ENCODE measurements at regions not wholly inside any gene's neighbourhood (a gene's known extent, or its start where the extent isn't known, plus 50 kb on each side); places are given as distances from the start of the nearest gene placed in this dataset.

DNA sequence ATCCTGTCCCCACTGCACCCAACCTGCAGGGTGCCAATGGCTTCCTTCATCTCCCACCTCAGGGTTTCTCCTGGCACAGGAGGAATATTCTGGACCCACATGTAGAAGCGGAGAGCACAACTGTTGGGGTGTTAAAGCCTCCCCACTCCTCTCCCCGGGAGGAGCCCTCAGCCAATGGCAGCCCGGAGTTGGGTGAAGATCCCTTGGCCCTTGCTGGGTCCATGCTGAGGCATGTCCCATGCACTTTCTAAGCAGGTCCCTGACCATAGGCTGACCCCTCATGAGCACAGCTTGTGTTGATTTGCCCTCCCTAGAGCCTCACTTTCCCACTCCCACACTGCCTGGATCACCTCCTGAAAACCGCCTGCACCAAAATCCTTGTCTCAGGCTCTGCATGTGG, 97.2 kb upstream of the PMEPA1 start:
- intact Hi-C loops (cut with DNase I): no loop called here
- no peak for DNase-seq

DNA sequence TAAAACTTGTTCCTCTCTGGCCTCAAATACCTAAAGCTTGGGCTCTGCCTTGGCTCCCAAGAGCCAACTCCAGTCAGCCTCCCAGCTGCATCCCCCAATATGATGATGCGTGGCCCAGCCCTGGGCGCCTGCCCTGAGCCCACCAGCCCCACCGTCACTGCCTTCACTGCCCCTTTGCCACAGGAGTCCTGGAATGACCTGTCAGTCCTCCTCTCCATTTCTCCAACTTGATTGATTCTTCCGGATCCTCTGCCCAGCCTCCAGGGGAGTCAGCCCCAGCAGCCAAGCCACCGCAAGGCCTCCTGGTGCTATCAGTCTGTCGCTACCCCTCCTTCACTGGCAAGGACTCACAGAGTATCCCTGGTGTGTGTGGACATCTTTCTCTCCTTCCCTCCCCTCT, 96.7 kb upstream of the PMEPA1 start:
- no peak for DNase-seq
- intact Hi-C loops (cut with DNase I): no loop called here

DNA sequence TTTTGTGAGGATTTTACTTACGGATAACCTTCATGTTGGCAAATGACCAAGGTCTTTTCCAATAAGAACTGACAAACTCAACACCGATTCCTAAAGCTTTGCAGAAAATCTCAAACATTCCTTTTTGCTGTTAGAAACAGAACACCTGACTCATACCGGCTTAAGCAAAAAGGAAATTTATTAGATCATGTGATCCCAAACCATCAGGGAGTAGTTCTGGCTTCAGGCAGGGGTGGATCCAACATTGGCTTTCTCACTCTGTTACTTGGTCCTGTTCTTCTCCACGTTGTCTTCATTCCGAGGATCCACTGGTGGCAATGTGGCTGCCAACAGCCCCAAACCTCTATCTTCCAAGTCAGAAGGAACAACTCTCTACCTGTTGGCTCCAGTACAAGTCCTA, 95.9 kb upstream of the PMEPA1 start:
- intact Hi-C loops (cut with DNase I): no loop called here
- DNase-seq: no peak

DNA sequence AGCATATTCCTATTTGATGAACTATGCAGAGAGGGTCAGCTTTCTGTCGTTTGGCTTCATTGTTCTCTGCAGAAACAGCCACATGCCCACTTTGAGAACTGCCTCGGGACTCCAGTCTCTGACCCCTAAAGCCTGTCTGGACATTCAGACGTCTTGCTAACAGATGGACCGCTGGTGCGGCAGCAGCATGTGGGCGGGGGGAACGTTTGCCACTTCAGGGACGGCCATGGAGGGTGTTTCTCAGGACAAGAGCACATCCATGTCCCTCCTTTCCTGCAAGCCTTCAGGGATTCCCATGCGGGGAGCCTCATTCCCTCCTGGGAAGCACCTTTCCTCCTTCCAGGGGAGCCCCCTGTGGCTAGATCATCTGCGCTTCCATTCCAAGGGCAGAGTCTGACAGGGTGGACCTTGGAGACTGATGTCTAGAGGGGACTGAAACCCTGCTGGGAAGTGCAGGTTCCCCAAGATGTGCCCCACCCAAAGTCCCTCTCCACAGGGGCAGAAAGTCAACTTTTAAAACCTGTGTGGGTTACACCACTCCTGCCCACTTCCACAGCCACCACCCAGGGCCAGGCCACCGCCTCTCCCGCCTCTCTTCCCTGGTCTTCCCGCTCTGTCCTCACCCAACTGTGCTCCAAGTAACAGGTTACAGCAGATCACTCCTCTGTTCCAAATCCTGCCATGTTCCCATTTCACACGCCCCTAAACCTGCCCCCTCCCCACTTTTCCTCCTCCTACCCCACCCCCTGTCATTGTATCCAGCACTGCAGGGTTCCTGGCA, 94.8 kb upstream of the PMEPA1 start:
- intact Hi-C loops (cut with DNase I): no loop called here
- no peak for DNase-seq

DNA sequence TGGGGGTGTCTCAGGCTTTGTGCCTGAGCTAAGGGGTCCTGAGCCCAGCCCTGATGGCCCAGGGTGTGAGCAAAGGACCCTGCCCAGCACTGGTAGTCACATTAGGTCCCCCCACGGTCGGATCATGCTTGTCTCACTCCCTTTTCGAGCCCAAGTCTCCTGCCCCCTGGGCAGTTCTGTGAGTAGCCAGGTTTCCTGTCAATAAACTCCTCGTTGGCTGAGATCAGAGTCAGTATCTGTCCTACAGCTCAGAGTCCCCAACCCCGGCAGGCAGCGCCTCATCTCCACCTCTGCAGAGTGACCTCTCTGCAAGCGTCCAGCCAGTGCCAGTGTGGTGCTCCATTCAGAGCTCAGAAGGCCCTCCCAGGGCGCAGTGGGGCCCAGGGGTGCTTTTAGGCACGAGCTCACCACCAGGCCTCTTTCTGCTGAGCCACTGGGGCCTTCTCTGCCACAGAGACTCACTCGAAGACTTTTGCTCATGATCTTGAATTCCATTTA, 93.7 kb upstream of the PMEPA1 start:
- no peak for DNase-seq
- intact Hi-C loops (cut with DNase I): no loop called here

DNA sequence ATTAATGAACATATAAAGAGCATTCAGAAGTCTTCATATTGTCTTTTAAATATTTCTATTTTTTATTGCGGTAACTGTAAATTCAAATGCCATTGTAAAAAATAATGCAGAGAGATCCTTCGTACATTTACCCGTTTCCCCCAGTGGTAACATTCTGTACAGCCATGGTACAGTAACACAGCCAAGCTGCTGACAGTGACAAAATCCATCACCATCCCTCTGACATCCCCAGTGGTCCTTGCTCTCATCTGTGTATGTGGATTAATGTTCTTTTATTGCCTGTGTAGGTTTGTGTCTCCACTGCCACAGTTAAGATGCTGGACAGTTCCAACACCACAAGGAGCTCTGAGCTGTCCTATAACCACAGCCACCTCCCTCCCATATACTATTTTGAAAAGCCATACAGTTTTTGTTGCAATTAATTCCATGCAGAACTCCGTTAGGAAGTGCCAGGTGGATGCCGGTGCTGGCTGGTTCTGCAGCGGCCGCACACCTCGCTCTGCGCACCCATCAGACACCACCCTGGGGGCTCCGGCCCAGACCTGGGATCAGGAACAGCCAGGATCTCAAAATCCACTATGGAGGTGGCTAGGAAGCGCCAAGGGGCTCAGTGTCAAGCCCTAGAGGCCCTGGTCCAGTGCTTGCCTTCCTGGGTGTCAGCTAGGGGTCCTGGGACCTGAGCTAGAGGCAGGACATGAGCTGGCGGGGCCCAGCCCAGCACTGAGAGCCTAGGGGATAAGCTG, 93.1 kb upstream of the PMEPA1 start:
- intact Hi-C loops (cut with DNase I): no loop called here
- no peak for DNase-seq

DNA sequence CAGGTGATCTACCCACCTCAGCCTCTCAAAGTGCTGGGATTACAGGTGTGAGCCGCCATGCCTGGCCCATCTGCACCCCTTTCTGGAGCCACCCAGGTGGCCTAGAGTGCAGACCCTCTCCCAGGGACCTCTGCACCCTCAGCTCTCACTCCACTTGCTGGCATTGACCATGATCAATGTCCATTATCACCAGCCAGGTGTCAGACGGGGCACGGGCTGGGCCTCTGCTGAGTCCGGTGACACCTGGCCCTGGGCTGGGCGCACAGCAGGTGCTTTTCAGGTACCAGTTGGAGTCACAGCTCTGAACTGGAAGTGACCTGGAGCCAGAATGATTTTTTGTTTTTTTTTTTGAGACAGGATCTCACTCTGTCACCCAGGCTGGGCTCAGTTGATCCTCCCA, 91.8 kb upstream of the PMEPA1 start:
- intact Hi-C loops (cut with DNase I): no loop called here
- DNase-seq: no peak

DNA sequence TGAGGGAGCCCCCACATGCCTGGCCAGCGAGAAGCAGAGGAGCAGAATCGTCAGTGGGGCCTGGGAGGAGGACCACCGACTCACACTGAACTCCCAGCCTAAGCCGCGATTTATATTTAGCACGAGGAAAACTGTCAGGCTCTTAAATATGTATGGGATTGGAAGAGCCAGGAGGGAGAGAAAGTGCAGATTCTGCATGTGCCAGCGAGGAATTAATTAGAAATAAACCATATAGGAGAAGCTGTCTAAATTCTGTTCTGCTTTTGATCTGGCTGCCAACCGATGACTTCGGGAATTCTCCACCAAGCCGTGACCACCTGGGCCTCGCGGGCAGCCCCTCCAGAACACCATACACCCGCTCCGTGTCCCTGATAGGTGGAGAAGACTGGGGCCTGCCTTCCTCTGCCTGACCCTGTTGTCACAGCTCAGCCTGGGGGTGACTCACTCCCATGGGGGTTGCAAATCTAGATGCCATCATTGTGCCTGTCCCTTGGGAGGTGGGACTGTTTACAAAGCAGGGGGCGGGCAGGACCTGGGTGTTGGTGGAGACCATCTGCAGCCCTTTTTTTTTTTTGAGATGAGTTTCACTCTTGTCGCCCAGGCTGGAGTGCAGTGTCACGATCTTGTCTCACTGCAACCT, 91.1 kb upstream of the PMEPA1 start:
- intact Hi-C loops (cut with DNase I): no loop called here
- peak in 1 of 42 donors; percentile 16 for DNase-seq

DNA sequence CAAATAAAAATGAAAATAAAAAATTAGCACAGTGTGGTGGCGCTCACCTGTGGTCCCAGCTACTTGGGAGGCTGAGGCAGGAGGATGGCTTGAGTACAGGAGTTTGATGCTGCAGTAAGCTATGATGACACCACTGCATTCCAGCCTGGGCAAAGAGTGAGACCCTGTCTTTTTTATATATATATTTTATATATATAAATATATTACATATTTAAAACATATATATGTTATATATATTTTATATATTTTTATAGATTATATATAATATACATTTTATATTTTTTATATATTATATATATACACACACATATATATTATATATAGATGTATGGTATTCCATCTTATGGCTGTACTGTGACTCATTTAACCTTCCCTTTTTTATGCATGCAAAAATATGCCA, 87.6 kb upstream of the PMEPA1 start:
- intact Hi-C loops (cut with DNase I): no loop called here
- DNase-seq: peak in 1 of 42 donors; percentile 10

DNA sequence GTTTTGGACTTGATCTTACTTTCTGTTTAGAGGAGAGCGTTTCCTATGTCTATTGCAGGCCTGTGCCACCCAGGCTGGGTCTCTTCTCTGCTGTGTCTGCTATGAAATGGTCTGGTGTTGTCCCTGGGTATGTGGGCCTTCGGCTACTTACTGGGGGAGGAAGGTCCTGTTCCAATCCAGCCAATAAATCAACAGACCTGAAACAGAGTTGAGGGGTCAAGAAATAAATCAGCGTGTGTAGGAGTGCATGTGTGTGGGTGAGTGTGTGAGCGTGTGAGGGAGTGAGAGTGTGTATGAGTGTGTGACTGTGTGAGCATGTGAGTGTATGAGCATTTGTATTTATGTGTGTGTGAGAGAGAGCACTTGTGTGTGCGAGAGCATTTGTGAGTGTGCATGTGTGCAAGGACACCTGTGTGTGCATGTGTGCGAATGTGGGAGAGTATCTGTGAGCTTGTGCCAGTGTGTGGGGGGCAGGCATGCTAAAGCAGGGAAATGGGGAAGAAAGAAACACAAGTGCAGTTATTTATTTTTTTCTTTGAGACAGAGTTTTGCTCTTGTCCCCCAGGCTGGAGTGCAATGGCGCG, 86.3 kb upstream of the PMEPA1 start:
- intact Hi-C loops (cut with DNase I): no loop called here
- DNase-seq: no peak

DNA sequence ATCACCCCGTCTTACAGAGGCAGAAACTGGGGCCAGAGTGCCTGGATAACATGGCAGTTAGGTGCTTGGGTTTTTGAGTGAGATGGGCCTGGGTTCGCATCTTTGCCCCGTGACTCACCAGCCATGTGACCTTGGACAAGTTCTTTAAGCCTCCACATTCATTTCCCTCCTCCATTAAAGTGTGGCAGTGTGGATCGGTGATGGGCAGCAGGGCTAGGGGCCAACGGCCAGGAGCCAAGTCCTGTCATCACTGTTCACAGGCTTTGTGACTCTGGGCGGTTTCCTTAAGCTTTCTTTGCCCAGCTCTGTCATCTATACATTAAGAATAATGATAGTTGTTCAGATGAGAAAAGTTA, 85.5 kb upstream of the PMEPA1 start:
- peak in 1 of 42 donors; percentile 46 for DNase-seq
- intact Hi-C loops (cut with DNase I): no loop called here

DNA sequence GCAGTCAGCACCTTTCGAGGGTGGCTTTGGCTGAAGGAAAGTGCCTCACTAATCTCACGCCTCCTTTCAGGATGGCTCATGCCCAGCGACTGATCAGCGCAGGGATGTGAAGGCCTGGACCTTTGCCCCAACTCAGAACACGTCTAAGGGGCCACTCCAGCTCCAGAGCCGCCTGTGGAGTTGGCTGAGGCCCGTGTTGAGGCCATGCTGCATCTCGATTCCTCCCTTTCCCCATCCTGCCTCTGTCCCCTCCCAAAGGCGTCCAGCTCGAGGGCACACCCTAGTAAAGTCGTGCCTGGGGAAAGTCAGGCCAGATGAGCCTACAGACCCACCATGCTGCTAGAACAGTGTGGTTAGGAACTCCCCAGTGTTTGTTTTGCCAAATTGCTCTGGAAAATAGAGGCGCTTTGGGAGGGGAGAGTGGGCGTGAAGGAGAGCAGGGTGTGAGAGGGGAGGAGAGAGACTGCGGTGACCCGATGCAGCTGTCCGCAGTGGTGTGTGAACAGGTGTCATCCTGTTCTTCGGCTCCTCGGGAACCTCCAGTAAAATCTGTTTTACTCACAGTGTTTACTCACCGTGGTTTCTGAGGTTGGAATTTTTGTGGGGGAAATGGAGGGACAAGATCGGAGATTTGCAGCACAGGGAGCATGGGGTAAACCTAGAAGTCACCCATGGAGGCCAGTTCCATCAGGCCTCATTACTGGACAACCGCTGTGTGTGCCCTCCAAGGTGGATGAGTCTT, 85.0 kb upstream of the PMEPA1 start:
- no peak for DNase-seq
- intact Hi-C loops (cut with DNase I): no loop called here

DNA sequence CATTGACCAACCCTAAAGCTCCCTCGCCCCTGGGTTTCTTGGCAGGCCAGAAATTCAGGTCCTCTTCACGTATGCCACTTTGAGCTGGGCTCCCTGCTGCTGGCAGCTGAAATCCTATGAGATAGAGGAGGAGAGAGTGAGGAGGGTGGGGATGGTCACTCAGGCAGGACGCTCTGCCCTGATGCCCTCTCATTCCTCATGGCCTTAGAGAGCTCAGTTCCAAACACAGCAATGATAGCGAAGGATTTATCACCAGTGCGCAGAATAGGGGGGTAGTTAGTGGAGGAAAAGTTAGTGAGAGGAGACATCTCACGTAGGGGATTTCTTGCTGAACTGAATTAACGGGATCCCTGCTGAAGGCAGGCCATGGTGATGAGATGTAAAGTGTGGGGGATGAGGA, 84.2 kb upstream of the PMEPA1 start:
- DNase-seq: no peak
- intact Hi-C loops (cut with DNase I): no loop called here

DNA sequence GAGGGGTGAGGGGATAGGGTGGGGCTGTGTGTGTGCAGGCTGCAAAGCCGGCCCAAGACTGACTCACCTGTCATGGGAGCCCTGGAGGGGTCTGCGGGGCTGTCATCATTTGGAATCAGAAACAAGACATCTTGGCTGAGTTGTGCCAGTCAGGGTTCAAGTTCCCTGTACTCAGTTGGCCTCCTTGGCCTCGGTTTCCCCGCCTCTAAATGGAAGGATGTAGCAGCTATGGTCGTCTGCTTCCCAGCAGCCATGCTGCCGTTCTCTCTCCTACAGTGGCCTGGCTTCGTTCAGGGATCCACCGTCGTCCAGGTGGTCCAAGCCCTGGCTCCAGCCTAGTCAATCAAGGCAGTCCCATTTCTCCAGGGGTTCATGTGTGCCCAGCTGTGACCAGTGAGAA, 83.6 kb upstream of the PMEPA1 start:
- intact Hi-C loops (cut with DNase I): no loop called here

DNA sequence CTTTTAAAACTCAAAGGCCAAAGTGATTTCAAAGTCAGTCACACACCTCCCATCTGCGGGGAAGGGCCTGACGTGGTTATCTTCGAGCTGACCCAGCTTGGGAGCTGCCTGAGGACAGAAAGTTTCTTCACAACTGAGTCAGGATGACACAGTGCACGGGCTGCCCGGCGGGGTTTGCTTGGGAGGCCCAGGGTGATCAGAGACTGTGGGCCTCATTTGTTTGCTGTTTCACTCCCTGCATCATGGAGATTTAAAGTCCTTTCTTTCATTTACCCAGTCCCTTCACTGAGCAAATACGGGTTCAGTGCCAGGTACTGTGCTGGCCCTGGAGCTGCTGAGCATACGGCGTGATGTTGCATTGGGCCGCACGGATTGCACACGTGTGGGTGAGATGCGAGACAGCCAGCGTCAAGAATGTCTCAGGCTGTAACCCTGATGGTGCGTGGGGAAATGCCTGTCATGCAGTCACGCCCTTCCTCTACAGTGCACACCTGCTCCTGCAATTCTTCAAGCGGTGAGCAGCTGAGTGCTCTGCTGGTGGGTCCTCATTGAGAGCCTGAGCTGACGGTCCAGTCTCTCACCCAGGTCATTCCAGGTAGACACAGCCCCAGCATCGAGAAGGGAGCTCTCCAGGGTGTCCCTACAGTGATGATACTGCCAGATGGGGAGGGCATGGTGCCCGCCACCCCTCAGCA, 82.7 kb upstream of the PMEPA1 start:
- intact Hi-C loops (cut with DNase I): no loop called here
- peak in 38 of 42 donors; percentile 20 to 89 (median 58) for DNase-seq

More for the DNA sequence above, 83.6 kb upstream of the PMEPA1 start:
- no peak for DNase-seq

DNA sequence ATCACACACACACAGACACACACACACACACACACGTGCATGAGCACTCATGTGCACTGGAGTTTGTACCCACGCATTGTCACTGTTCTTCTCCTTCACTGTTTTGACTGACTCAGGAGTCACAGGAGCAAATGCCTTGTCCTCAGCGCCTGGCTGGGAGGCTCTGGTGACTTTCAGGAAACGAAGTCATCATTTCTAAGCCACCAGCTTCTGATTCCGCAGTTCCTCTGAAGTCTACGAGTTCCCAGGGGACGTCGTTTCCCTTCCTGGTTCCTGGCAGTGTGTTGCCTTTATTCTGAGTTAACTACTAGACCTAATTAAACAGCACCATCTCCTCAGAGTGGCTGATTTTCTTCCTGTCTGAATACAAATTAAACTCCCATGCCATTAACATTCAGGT, 82.2 kb upstream of the PMEPA1 start:
- intact Hi-C loops (cut with DNase I): no loop called here
- peak in 4 of 42 donors; percentile 7 to 25 (median 15) for DNase-seq

DNA sequence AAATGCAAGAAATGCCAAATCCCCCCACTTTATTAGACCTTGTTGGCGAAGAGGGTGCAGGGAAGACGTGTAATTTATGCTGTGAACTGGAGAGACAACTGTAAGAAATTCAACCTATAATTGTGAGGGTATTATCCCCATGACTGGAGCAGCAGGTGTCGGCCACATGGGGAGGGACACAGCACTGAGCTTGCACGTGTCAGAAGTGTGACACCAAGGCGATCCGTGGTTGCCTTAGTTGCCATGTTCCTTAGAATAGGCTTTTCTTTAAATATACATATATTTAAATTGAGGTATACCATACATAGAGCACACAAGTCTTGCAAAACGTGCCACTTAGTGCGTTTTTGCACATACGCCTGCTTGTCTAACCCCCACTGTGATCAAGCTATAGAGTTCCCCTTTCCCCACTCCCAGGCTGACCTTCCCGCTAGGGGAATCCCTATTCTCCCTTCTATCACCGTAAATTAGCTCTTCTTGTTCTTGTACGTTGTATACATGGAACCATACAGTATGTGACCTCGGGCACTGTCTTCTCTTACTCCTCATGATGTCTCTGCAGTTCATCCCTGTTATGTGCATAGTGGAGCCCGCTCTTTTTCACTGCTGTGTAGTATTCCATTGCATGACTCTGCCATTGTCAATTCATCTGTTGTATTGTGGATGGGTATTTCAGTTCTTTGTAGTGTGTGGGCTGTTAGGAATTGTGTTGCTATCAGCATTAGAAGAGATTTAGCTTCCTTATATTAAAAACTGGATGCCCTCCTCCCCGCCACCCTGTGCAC, 81.6 kb upstream of the PMEPA1 start:
- peak in 1 of 42 donors; percentile 14 for DNase-seq

DNA sequence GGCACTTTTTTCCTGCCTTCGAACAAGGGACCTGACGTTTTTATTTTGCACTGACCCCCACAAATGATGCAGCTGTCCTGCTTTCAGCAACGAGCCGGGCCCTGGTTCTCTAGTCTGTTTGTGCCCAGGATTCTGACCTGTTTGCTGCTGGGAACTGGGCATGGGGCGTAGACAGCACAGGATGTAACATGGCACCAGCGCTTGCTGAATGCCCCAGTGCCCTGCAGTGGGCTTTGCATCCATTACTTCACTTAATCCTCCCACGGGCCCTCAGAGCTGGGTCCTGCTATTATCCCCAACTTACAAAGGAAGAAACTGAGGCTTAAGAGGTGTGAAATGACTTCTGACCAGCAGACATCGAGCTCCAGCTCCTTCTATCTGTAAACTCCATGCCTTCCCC, 80.4 kb upstream of the PMEPA1 start:
- intact Hi-C loops (cut with DNase I): no loop called here
- DNase-seq: peak in 3 of 42 donors; percentile 5 to 21 (median 21)

More for the DNA sequence above, 81.6 kb upstream of the PMEPA1 start:
- intact Hi-C loops (cut with DNase I): no loop called here

All from head of caudate nucleus (tissue), 42 donors.